ENCODE measurements at regions not wholly inside any gene's neighbourhood (a gene's known extent, or its start where the extent isn't known, plus 50 kb on each side); places are given as distances from the start of the nearest gene placed in this dataset.

- no peak overlapping the region for H2AFZ ChIP-seq (ENCODE audit: low read length)
- no peaks in the 10 kb centered on the region for H3K27me3 ChIP-seq (ENCODE audit: insufficient read depth, low read length)
- H3K4me2 ChIP-seq (ENCODE audit: low read length) = no peak overlapping the region
- H3K4me1 ChIP-seq (ENCODE audit: insufficient read depth, low read length, severe bottlenecking) = no peaks in the 10 kb centered on the region
- H4K20me1 ChIP-seq (ENCODE audit: insufficient read depth, low read length) = no peaks in the 10 kb centered on the region
- H3K9me3 ChIP-seq (ENCODE audit: low read length) = no peaks in the 10 kb centered on the region
- no peak overlapping the region for H3K27ac ChIP-seq (ENCODE audit: low read depth, low read length, poor library complexity, severe bottlenecking)
- no peak overlapping the region for H3K4me3 ChIP-seq (ENCODE audit: low read depth, low read length, poor library complexity, severe bottlenecking)
- H3K36me3 ChIP-seq (ENCODE audit: insufficient read depth, low read length) = no peaks in the 10 kb centered on the region
- H3K9me2 ChIP-seq (ENCODE audit: low read depth, low read length) = no peaks in the 10 kb centered on the region
- no peak overlapping the region for H3K9ac ChIP-seq (ENCODE audit: low read length)
- no peaks in the 10 kb centered on the region for H3K79me2 ChIP-seq (ENCODE audit: insufficient read depth, low read length)
- no peak for TF ChIP-seq CTCF (IDR thresholded peaks at IDR 0.05; ENCODE audit: low read length)
- TF ChIP-seq EZH2 (IDR thresholded peaks at IDR 0.05; ENCODE audit: borderline replicate concordance, low read length) = no peak
- H3F3A ChIP-seq (ENCODE audit: insufficient read depth, low read length) = no peaks in the 10 kb centered on the region
Measured at GRCh38 chr6:132950566-132950965, 136.2 kb downstream of the RPS12 start.

DNA sequence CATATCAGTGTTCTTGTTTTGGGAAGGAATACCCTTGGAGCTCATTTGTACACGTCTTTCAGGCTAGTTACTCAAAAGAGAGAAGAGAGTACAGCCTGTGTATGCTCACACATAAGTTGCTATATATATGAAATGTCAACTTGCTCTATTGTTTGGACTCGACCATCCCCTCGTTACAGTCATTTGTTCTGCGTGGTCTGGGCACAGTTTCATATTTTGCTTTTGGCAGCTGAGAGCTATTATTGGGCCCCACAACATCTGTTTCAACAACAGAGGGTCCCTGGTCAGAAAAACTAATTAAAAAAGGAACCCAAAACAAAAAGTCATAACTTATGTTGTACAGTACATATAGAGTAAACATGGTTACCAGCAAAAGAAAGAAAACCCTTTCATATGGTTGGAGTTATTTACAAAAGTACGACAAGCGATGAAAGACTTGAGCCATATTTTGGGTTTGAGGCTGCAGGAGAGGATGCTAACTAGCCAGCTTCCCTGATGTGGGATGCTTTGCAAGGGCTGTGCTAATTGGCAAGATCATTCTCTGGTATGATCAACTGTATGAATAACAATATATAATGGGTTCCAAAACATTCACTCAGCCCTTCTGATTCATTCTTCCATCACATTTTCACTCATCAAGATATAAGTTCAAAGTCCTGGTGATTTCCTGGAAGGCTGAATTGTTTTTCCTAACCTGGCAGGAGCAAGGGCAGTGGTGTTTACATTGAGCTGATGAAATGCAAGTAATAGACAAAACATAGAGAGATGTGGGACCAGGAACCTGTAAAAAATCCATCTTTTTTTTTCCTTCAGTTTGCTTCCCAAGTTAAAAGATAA, 137.9 kb downstream of the RPS12 start:
- no peaks in the 10 kb centered on the region for H3K36me3 ChIP-seq (ENCODE audit: insufficient read depth, low read length)
- H3K9me3 ChIP-seq (ENCODE audit: low read length) = no peaks in the 10 kb centered on the region
- TF ChIP-seq EZH2 (IDR thresholded peaks at IDR 0.05; ENCODE audit: borderline replicate concordance, low read length) (no peak), CTCF (IDR thresholded peaks at IDR 0.05; ENCODE audit: low read length) (no peak)
- H2AFZ ChIP-seq (ENCODE audit: low read length) = no peak overlapping the region
- no peaks in the 10 kb centered on the region for H3K4me1 ChIP-seq (ENCODE audit: insufficient read depth, low read length, severe bottlenecking)
- no peak overlapping the region for H3K27ac ChIP-seq (ENCODE audit: low read depth, low read length, poor library complexity, severe bottlenecking)
- H3K27me3 ChIP-seq (ENCODE audit: insufficient read depth, low read length) = no peaks in the 10 kb centered on the region
- no peak overlapping the region for H3K4me2 ChIP-seq (ENCODE audit: low read length)
- no peaks in the 10 kb centered on the region for H4K20me1 ChIP-seq (ENCODE audit: insufficient read depth, low read length)
- H3F3A ChIP-seq (ENCODE audit: insufficient read depth, low read length) = no peaks in the 10 kb centered on the region
- H3K79me2 ChIP-seq (ENCODE audit: insufficient read depth, low read length) = no peaks in the 10 kb centered on the region
- no peak overlapping the region for H3K4me3 ChIP-seq (ENCODE audit: low read depth, low read length, poor library complexity, severe bottlenecking)
- no peaks in the 10 kb centered on the region for H3K9me2 ChIP-seq (ENCODE audit: low read depth, low read length)
- no peak overlapping the region for H3K9ac ChIP-seq (ENCODE audit: low read length)

GRCh38 chr6:132952986-132953385, 138.6 kb downstream of the RPS12 start:
- Histone ChIP-seq H3K4me3 (ENCODE audit: low read depth, low read length, poor library complexity, severe bottlenecking) (no peak overlapping the region), H3K4me2 (ENCODE audit: low read length) (no peak overlapping the region), H2AFZ (ENCODE audit: low read length) (no peak overlapping the region), H3K9ac (ENCODE audit: low read length) (no peak overlapping the region), H3K9me3 (ENCODE audit: low read length) (no peaks in the 10 kb centered on the region), H3K4me1 (ENCODE audit: insufficient read depth, low read length, severe bottlenecking) (no peaks in the 10 kb centered on the region), H3K36me3 (ENCODE audit: insufficient read depth, low read length) (no peaks in the 10 kb centered on the region), H4K20me1 (ENCODE audit: insufficient read depth, low read length) (no peaks in the 10 kb centered on the region), H3F3A (ENCODE audit: insufficient read depth, low read length) (no peaks in the 10 kb centered on the region), H3K79me2 (ENCODE audit: insufficient read depth, low read length) (no peaks in the 10 kb centered on the region), H3K27me3 (ENCODE audit: insufficient read depth, low read length) (no peaks in the 10 kb centered on the region), H3K9me2 (ENCODE audit: low read depth, low read length) (no peaks in the 10 kb centered on the region), H3K27ac (ENCODE audit: low read depth, low read length, poor library complexity, severe bottlenecking) (no peak overlapping the region)
- TF ChIP-seq EZH2 (IDR thresholded peaks at IDR 0.05; ENCODE audit: borderline replicate concordance, low read length) (no peak), CTCF (IDR thresholded peaks at IDR 0.05; ENCODE audit: low read length) (no peak)

Data from OCI-LY1 (cell line).